ENCODE measurements at regions not wholly inside any gene's neighbourhood (a gene's known extent, or its start where the extent isn't known, plus 50 kb on each side); places are given as distances from the start of the nearest gene placed in this dataset.

DNA sequence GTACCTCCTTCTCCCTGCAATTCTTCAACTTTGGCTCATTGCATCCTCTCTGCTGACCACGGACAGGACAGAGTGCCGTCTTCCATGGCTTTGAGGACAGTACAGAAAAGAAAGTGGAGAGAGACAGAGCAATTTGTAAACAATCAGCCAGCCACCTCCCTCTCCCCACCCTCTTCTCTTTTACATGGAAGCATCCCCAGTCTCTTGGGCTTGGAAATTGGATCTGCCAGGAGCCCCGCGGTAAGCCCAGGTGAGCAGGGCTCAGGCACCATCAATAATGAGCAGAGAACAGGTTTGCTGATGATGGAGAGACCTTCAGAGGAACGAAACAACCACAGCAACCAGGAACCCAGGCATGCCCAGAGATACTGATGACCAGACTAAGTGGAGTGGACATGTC lies 194.9 kb upstream of the TNRC6C start:
- DNase-seq, result no peak

GRCh38 chr17:77765292-77765691 lies 193.2 kb upstream of the TNRC6C start:
- DNase-seq, result no peak

DNA sequence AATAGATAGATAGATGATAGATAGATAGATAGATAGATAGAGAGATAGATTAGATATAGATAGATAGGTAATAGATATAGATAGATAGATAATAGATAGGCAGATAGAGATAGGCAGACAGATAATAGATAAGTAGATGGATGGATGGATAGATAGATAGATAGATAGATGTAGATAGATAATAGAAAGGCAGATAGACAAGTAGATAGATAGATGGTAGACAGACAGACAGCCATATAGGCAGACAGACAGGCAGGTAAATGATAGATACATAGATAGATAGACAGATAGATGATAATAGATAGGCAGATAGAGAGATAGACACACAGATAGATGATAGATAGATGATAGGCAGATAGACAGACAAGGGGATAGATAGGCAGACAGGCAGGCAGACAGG lies 191.4 kb upstream of the TNRC6C start:
- DNase-seq, result no peak

GRCh38 chr17:77768248-77768852 lies 190.2 kb upstream of the TNRC6C start:
- DNase-seq, result no peak

GRCh38 chr17:77769215-77769614 lies 189.3 kb upstream of the TNRC6C start:
- no peak for DNase-seq

- DNase-seq, result no peak
Measured at GRCh38 chr17:77769762-77770161, 188.7 kb upstream of the TNRC6C start.

DNA sequence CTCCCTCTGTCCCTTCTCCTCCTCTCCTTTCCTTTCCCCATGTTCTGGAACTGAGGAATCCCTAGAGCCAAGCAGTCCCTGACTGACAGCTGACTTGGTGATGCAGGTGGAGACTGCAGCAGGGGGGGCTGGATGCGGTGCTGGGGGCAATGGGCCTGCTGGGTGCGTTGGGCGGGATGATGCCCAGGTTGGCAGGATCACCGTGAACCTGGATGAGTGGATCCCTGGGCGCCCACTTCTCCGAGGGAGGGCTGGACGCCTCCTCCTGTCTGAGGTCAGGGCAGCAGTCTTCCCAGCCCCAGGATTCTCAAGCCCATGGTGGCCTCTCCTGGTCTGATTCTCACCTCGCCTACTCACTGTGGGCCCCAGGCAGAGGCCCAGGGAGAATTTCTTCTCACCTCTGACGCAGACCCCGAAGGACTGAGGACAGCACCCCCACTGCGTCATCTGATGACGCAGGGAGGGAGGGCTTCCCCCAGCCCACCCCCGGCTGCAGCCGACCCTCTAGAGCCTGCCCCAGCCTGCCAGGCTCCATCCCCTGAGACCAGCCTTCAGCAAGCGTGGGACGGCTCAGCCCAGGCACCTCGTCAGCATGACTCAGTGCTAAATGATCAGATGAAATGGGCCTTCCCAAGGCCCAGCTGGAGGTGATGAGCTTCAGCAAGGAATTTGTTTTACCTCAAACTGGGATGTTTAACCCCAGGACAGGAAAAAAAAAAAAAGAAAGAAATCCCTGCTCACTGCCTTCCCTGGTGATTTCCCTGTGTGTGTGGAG lies 188.0 kb upstream of the TNRC6C start:
- DNase-seq, result peak; percentile 16

GRCh38 chr17:77771145-77771544 lies 187.4 kb upstream of the TNRC6C start:
- no peak for DNase-seq

- DNase-seq, result no peak
Measured at GRCh38 chr17:77771587-77771986, 186.9 kb upstream of the TNRC6C start.

DNA sequence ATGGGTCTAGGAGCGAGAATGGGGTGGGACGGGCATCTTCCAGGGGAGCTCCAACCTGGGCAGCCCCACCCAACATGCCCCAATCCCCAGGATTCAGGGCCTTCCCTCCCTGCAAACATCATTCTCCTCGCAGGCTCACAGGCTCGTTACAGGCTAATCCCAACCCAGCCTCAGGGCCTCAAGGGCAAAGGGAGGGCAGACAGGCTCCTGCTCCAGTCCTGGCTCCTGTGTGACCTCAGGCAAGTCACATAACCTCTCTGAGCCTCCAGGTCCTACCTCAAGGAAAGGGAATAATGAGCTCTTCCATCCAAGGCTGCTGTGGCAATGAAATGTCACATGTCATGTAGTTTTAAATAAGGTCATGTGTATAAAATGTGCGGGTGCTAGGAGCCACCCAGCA lies 186.5 kb upstream of the TNRC6C start:
- no peak for DNase-seq

DNA sequence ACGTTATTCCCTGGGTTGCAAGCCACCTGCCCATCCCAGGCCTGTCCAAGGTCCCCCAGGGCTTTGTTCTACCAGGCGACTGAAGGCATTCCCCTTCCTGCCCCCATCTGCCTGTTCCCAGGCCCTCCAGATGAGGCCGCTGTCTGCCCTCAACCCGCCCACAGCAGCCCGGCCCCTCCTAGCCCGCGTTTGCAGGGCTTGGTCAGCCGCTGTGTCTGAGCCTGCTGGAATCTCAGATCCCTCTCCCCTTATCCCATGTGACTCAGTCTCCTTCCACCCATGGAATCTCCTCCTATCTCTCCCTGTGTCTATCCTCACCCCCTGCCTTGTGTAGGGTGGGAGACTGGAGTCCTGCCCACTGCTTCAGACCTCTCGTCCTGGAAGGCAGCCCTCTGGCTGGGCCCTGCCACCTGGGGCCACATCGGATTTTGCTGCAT lies 186.0 kb upstream of the TNRC6C start:
- no peak for DNase-seq

- DNase-seq, result no peak
Measured at GRCh38 chr17:77772899-77773358, 185.6 kb upstream of the TNRC6C start.

DNA sequence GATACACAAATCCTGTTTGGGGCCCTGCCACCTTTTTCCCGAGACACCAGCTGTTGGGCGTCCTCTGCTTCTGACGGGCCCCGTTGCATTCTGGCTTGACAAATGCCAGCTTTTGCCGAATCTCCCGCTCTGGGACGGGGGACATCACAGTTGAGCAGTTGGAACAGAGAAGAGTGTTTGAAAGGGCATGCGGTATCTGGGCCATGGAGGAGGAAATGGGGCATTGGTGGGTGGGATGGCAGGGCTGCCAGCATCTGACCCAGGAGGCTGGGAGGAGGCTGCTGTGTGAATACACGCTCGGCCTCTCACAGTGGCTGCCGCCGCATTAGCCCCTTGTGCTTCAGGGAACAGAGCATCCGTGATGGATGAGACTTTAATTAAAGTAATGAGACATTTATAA lies 184.3 kb upstream of the TNRC6C start:
- DNase-seq, result no peak

- peak; percentile 11 for DNase-seq
Measured at GRCh38 chr17:77778636-77779489, 179.6 kb upstream of the TNRC6C start.

DNA sequence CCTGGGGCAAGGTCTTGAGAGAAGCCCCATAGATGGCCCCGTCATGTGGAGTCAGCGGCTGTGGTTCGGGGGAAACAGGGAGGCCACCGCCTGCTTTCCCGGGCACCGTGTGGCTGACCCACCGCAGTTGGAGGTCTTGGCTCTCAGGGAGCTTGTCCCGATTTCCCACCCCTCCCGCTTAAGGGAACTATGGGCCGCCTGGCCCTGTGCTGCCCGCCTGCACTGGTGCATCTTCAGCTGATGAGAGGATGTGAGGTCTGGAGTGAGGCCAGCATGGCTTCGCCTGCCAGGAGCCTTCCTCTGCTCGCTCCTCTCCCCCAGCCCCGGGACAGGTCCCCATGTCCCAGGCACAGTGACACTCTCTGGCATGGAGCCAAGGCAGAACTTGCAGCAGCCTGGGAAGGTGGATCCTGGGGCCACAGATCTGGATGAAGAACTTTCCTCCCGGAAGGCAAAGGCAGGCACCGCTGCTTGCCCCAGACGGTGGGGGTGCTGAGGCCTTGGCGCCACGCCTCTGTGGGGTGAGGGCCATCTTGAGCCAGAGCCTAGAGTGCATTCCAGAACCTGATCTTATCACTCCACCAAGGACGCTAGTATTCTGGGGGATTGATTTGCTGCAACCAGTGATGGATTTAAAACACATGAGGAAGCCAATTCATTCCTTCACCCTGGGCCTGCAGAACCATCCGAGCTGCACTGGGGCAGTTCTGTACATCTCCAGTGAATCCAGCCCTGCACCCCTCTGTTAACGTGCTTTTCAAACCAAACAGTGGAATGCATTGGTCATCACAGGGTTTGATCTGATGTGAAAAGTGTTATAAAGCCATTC lies 178.6 kb upstream of the TNRC6C start:
- DNase-seq, result no peak

DNA sequence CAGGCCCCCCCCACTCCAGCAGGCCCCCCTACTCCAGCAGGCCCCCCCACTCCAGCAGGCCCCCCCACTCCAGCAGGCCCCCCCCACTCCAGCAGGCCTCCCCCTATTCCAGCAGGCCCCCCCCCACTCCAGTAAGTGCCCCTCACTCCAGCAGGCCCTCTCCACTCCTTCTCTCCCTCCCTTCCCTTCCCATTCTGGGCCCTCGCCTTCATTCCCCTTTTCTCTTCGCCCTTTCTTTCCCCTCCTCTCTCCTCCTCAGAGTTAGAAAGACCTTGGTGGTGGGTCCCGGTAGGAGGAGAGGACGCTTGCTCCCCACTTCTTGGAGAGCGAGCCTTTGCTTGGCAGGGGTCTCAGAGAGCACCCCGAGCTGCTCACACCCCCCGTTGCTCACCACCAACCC lies 177.0 kb upstream of the TNRC6C start:
- DNase-seq, result no peak

DNA sequence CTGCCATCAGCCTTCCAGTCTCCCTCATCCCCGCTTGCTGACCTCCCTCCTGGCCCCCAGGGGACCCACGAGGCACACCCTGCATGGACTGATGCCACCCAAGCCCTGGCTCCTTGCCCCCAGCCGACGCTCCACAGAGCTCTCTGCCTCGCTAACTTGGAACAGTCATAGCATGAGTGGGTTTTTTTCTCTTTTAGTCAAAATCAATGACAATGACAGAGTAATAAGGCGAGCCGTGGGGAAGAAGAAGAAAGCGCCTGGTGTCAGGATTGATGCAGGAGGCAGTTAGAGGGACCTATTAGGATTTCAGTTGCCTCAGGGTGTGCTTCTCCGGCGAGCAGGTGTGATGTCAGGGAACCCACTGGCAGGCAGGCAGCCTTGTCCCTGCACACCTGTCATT lies 176.3 kb upstream of the TNRC6C start:
- no peak for DNase-seq

DNA sequence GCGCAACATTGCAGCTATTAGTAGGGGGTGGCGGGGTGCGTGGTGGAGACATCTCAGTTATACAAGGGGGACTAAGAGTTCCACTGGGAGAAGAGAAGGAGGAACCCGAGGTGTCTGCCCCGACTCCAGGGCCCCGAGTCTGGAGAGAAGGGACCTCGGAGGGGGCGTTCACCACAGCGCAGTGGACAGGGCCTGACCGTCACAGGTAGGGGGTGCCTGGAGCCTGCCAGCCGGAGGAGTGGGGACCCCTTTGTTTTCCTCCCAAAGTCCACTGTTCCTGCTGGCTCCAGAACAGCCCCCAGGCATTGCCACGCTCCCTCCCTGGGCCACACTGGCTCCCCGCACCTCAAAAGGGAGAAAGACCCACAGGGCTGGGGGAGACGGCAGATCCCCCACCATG lies 175.9 kb upstream of the TNRC6C start:
- no peak for DNase-seq

- DNase-seq, result no peak
Measured at GRCh38 chr17:77783991-77784820, 174.3 kb upstream of the TNRC6C start.

DNA sequence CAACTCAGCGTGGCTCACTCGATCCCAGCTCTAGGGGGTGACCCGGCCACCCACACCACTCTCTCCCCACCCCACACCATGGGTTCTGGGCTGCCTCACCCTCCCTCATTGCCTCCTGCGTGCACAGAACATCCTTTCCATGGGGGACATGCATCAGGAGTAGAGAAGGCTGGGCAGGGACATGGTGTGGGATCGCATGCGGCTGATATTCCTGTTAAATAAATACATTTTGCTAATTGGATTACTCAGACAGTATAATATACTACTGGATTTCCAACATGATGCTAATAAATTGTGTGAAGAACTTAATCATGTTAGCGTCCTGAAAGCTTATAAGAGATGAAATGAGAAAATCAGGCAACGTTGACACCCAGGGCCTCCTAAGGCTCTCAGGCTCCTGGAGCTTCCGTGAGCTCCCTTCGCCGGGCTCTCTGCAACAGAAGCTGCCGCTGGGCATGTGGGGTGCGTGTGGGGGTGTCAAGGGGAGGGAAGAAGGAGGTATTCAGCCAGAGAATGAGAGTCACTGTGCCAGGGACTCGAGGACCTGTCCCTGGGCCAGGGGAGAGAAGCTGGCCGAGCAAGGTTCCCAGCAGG lies 173.1 kb upstream of the TNRC6C start:
- no peak for DNase-seq

GRCh38 chr17:77786090-77786489 lies 172.4 kb upstream of the TNRC6C start:
- no peak for DNase-seq
